ENCODE measurements at regions not wholly inside any gene's neighbourhood (a gene's known extent, or its start where the extent isn't known, plus 50 kb on each side); places are given as distances from the start of the nearest gene placed in this dataset.

GRCh38 chr9:8101607-8102006, 302.0 kb upstream of the DMAC1 start:
- no peak for TF ChIP-seq POLR2A (IDR thresholded peaks at IDR 0.05; ENCODE audit: low read length)
- no peak for TF ChIP-seq GATA1 (IDR thresholded peaks at IDR 0.05; ENCODE audit: low read depth, low read length)

Measured in erythroblast (primary cell).